HCT116 (cell line): ENCODE measurements at regions not wholly inside any gene's neighbourhood (a gene's known extent, or its start where the extent isn't known, plus 50 kb on each side); places are given as distances from the start of the nearest gene placed in this dataset.

Experiments
- CBX3 ChIP-seq: IDR thresholded peaks from 2 replicates; pipeline ENCODE4 v1.6.1; 2012; ENCODE audit warnings: low read depth
- EZH2 ChIP-seq: fragments of 200-600 bp; sonication (generic); IDR thresholded peaks from 2 replicates; pipeline ENCODE4 v1.6.1; 2017; ENCODE audit warnings: antibody characterized with exemption, mixed run types
- POLR2A ChIP-seq: IDR thresholded peaks from 2 replicates; pipeline ENCODE4 v1.7.0; 2011; ENCODE audit warnings: borderline replicate concordance; ENCODE audit not compliant: insufficient read depth, insufficient read length; ENCODE audit errors: extremely low read depth
- POLR2AphosphoS5 ChIP-seq: IDR thresholded peaks from 2 replicates; pipeline ENCODE4 v1.6.1; 2011; ENCODE audit warnings: mild to moderate bottlenecking, low read depth, low read length, moderate library complexity
- REST ChIP-seq: IDR thresholded peaks from 2 replicates; pipeline ENCODE4 v1.6.1; 2012; ENCODE audit warnings: low read depth
- SIN3A ChIP-seq: IDR thresholded peaks from 2 replicates; pipeline ENCODE4 v1.6.1; 2012; ENCODE audit warnings: low read depth
- SRF ChIP-seq: IDR thresholded peaks from 2 replicates; pipeline ENCODE4 v1.6.1; 2012; ENCODE audit warnings: low read depth
- YY1 ChIP-seq: IDR thresholded peaks from 2 replicates; pipeline ENCODE4 v1.6.1; 2011; ENCODE audit warnings: low read length, low read depth, moderate library complexity, mild to moderate bottlenecking; ENCODE audit not compliant: insufficient replicate concordance; ENCODE audit errors: extremely low read depth
- TF ChIP-seq, protein P1 (sequence below), 3 experiments: fragments of 200-600 bp in 1 of 3; sonication (generic) in 1 of 3; IDR thresholded peaks in 2 of 3; conservative IDR thresholded peaks in 1 of 3; 2 replicates each; pipeline ENCODE4 v1.5.1; 2012 to 2017; ENCODE audit warnings: low read depth in 2 of 3, low read length in 2 of 3, antibody characterized with exemption in 1 of 3, borderline replicate concordance in 1 of 3, control low read depth in 1 of 3, mild to moderate bottlenecking in 1 of 3, mixed read lengths in 1 of 3, mixed run types in 1 of 3, moderate library complexity in 1 of 3; ENCODE audit not compliant: insufficient read depth in 1 of 3
- TF ChIP-seq, protein P2 (sequence below): IDR thresholded peaks from 2 replicates; pipeline ENCODE4 v1.6.1; 2011; ENCODE audit warnings: mild to moderate bottlenecking, low read length, moderate library complexity; ENCODE audit not compliant: insufficient replicate concordance; ENCODE audit errors: extremely low read depth

DNA sequence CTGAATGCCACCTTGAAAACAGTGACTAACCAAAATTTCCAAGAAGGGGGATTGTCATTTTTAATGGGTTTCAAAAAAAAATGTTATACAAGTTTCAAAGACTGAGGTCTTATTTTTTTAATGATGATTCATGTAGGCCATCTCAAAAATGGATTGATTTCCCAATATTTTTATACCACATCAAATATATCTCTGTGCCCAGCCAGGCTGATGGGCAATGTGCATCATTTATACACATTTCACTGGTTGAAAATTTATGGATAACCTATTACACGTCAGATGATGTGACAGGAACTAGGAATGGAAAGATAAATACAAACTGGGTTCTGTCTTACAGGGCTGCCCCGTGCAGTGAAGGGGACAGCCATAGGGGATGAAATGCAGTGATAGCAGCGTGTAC, 112.7 kb upstream of the TMPO start:
- TF ChIP-seq, protein P1, sequence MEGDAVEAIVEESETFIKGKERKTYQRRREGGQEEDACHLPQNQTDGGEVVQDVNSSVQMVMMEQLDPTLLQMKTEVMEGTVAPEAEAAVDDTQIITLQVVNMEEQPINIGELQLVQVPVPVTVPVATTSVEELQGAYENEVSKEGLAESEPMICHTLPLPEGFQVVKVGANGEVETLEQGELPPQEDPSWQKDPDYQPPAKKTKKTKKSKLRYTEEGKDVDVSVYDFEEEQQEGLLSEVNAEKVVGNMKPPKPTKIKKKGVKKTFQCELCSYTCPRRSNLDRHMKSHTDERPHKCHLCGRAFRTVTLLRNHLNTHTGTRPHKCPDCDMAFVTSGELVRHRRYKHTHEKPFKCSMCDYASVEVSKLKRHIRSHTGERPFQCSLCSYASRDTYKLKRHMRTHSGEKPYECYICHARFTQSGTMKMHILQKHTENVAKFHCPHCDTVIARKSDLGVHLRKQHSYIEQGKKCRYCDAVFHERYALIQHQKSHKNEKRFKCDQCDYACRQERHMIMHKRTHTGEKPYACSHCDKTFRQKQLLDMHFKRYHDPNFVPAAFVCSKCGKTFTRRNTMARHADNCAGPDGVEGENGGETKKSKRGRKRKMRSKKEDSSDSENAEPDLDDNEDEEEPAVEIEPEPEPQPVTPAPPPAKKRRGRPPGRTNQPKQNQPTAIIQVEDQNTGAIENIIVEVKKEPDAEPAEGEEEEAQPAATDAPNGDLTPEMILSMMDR (IDR thresholded peaks at IDR 0.05 in 2 of 3, conservative IDR thresholded peaks at IDR 0.05 in 1 of 3; ENCODE audit: borderline replicate concordance in 1 of 3, insufficient read depth in 1 of 3, low read depth in 2 of 3, low read length in 2 of 3), result no peak
- no peak for TF ChIP-seq POLR2AphosphoS5
- TF ChIP-seq CBX3, result 0 out of 2 replicates have a peak, but pooled peaks have one; percentile 20
- TF ChIP-seq POLR2A, result no peak
- no peak for TF ChIP-seq YY1
- TF ChIP-seq, protein P2, sequence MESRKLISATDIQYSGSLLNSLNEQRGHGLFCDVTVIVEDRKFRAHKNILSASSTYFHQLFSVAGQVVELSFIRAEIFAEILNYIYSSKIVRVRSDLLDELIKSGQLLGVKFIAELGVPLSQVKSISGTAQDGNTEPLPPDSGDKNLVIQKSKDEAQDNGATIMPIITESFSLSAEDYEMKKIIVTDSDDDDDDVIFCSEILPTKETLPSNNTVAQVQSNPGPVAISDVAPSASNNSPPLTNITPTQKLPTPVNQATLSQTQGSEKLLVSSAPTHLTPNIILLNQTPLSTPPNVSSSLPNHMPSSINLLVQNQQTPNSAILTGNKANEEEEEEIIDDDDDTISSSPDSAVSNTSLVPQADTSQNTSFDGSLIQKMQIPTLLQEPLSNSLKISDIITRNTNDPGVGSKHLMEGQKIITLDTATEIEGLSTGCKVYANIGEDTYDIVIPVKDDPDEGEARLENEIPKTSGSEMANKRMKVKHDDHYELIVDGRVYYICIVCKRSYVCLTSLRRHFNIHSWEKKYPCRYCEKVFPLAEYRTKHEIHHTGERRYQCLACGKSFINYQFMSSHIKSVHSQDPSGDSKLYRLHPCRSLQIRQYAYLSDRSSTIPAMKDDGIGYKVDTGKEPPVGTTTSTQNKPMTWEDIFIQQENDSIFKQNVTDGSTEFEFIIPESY, result no peak
- no peak for TF ChIP-seq SRF
- no peak for TF ChIP-seq SIN3A
- no peak for TF ChIP-seq REST
- no peak for TF ChIP-seq EZH2
